VCaP (cell line): ENCODE measurements at regions not wholly inside any gene's neighbourhood (a gene's known extent, or its start where the extent isn't known, plus 50 kb on each side); places are given as distances from the start of the nearest gene placed in this dataset.

Source experiments
- H3K27ac ChIP-seq: fragments of 450-650 bp; 2 replicates; pipeline ENCODE4 v1.5.1; 2017
- TF ChIP-seq, protein P1 (sequence below): fragments of 450-650 bp; conservative IDR thresholded peaks from 2 replicates; pipeline ENCODE4 v1.5.1; 2017; ENCODE audit warnings: mild to moderate bottlenecking, moderate library complexity

DNA sequence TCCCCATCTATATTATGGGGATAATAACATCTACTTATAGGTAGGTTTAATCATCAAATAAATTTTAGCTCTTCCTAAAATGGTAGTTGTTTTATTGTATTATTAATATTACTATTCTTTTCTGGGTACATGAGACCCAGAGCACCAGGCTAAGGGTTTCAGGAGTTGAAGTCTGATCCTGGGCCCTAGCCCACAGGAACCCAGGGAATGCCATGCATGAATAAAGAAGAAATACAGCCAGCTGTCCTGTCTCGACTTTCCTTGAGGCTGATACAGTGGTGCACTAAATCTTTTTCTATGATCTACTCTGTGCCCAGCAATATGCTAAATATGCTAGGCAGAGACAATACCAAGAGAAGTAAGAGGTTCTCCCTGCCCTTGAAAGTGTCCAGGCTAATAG, 72.1 kb upstream of the ATP2C1 start:
- H3K27ac ChIP-seq, result no peak overlapping the region
- TF ChIP-seq, protein P1, sequence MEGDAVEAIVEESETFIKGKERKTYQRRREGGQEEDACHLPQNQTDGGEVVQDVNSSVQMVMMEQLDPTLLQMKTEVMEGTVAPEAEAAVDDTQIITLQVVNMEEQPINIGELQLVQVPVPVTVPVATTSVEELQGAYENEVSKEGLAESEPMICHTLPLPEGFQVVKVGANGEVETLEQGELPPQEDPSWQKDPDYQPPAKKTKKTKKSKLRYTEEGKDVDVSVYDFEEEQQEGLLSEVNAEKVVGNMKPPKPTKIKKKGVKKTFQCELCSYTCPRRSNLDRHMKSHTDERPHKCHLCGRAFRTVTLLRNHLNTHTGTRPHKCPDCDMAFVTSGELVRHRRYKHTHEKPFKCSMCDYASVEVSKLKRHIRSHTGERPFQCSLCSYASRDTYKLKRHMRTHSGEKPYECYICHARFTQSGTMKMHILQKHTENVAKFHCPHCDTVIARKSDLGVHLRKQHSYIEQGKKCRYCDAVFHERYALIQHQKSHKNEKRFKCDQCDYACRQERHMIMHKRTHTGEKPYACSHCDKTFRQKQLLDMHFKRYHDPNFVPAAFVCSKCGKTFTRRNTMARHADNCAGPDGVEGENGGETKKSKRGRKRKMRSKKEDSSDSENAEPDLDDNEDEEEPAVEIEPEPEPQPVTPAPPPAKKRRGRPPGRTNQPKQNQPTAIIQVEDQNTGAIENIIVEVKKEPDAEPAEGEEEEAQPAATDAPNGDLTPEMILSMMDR, result no peak

DNA sequence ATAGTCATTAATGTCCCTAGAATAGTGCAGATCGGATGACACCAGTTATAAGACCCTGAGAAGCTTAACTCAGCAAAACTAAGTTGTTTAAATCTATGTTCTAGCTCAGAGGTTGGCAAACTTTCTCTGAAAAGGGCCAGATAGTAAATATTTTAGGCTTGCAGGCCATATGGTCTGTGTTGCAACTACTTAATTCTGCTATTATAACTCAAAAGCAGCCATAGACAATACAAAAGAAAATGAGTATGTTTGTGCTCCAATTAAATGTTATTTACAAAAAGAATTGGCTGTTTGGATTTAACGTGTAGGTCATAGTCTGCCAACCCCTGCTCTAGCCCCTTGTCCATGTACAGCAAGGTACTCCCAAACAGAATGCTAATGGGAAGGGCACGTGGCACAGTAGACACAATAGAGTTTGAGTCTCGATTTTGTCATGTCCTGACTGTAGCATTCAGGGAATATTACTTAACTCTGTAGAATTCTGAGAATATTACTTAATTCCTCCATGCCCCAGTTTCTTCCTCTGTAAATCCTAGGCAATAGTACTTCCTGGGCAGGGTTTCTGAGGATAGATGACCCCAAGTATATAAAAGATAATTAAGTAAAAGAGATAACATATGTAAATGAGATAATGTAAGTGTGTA, 70.5 kb upstream of the ATP2C1 start:
- TF ChIP-seq, protein P1, result no peak
- H3K27ac ChIP-seq, result no peak overlapping the region

DNA sequence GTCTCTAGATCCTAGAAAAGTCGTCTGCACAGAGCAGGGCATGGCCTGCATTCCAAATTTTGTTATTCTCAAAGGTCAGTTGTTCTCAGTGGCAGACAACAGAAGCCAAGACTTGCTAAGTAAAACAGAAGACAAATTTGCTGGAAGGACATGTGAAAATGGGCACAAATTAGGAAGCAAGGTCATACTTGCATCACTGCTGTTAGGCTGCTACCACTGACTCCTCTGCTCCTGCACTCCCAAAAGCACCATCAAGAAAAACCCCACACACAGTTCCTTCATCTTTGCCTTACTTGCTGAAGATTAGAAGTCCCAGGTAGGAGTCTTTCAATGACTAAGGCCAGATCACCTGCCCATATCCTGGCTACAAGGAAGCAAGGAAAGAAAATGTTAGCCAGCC, 69.9 kb upstream of the ATP2C1 start:
- TF ChIP-seq, protein P1, result no peak
- H3K27ac ChIP-seq, result no peak overlapping the region

DNA sequence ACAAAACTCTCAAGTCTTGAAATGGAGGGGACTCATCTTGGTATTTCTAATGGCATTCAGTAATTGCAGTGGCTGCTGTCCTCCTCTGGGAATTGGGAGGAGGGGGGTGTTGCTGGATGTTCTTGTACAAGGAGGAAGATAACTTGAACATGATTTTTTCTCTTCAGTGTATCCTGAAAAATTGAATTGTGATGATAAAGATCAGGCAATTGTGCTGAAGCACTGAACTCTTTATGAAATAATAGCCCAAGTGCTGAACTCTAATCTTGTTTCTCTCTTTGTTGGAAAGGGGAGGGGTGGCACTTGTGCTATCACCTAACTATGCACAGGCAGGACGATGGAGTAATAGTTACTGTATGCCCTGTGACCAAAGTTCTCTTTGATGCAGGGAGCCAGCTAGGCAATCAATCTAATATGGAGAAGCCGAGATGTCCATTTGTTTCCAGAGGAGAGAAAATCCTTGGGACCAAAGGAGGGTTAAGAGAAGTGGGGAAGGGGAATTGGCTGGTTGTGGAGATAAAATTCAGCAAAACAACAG, 68.1 kb upstream of the ATP2C1 start:
- TF ChIP-seq, protein P1, result no peak
- no peak overlapping the region for H3K27ac ChIP-seq

DNA sequence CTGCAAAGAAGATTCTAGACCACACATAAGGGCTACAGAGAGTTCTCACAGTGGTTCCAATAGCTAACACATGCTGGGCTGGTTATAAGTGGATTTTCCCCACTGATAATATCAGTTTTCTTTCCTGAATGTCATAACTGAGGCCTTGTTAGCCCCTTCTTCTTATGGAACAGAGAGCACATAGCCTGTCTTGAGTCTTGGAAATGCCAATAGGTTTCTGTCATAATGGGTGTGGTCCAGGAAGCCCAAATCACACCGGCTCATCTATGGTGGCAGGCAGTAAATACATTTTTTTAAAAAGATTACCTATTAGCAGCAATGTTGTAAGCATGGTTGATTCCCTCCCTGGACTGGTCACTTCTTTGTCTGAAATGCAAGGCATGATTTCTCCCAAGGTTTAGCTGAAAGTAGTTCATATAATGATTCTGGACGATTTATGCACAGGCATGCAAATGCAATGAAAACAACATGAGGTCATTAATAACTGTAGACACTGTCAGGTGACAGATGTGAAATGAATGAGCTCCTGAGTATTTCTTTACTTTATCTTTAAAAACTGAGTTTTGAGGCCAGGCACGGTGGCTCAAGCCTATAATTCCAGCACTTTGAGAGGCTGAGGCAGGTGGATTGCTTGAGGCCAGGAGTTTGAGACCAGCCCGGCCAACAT, 67.2 kb upstream of the ATP2C1 start:
- TF ChIP-seq, protein P1, result no peak
- H3K27ac ChIP-seq, result no peak overlapping the region

DNA sequence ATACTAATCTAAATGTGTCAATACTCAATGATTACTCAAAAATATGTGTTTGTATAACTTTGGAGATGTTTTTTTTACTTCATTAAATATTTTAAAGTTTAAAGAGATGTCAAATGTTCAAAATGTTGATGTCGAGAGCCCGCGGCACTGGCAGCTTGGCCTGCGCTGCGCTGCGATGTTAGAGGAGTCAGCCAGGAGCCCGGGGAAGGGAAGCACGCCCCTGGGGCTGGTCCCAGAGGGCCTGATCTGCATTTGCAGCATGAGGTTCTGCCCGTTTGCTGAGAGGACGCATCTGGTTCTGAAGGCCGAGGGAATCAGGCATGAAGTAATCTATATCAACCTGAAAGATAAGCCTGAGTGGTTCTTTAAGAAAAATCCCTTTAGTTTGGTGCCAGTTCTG, 66.4 kb upstream of the ATP2C1 start:
- H3K27ac ChIP-seq, result no peak overlapping the region
- TF ChIP-seq, protein P1, result no peak

DNA sequence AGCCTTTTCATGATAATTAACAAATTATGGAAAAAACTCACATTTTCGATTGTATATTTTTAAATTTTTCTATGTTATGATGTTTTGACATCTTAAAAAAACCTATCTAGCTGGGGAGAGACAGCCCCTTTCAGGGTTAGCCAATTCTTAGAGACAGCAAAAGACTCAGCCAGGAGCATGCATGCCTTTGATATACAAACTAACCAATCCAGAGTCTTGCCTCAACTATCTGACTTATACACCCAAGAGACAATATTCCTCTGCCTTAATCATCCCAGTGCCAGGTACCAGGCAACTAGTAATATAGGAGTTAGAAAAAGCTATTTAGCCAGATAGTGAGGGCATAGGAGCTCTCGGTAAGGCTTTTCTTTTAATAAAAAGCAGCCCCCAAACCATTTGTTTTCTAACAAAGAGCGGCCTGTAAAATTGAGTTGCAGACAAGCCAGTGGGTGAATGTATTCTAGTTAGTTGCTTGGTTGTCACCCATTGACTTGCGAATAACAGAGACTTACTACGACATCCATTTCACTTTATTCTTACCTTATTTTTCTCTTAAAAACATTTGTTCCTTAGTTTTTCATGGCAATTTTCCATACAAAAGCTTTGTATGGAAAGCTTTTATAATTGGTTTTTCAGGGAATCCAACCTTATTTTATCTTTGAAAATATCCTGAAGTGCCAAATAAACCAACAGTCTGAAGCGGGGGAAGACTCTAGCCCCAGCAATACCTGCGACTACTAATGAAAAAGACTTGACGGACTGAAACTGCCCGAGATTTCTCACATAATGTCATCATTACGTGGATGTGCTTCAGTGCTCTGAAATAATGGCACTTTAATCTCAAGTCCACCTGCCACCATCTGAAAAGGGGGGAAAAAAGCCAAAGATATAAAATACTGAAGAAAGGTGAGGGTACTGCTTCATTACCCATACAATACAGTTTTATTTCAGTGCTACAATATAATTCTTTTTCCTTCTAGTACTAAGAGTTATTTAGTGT, 64.6 kb upstream of the ATP2C1 start:
- H3K27ac ChIP-seq, result no peak overlapping the region
- TF ChIP-seq, protein P1, result no peak
